Keratinocyte (primary cell): ENCODE measurements at regions not wholly inside any gene's neighbourhood (a gene's known extent, or its start where the extent isn't known, plus 50 kb on each side); places are given as distances from the start of the nearest gene placed in this dataset.

ENCODE experiments used
- EZH2 ChIP-seq: IDR thresholded peaks from one replicate; pipeline ENCODE4 v1.6.1; 2012; ENCODE audit warnings: inconsistent platforms, mild to moderate bottlenecking, low read length, moderate library complexity
- TF ChIP-seq, protein P1 (sequence below), 3 experiments: IDR thresholded peaks in 1 of 3; conservative IDR thresholded peaks in 1 of 3; optimal IDR thresholded peaks in 1 of 3; 2 replicates in 2 of 3; 3 replicates in 1 of 3; pipeline versions ENCODE3 to v1.5.1; 2011; ENCODE audit warnings: low read length in 3 of 3, mild to moderate bottlenecking in 3 of 3, moderate library complexity in 2 of 3, control low read depth in 1 of 3, inconsistent platforms in 1 of 3; ENCODE audit not compliant: insufficient read depth in 2 of 3; ENCODE audit errors: extremely low read depth in 1 of 3

GRCh38 chr10:131644864-131645658 is 255.7 kb upstream of the PPP2R2D start:
- TF ChIP-seq, protein P1, sequence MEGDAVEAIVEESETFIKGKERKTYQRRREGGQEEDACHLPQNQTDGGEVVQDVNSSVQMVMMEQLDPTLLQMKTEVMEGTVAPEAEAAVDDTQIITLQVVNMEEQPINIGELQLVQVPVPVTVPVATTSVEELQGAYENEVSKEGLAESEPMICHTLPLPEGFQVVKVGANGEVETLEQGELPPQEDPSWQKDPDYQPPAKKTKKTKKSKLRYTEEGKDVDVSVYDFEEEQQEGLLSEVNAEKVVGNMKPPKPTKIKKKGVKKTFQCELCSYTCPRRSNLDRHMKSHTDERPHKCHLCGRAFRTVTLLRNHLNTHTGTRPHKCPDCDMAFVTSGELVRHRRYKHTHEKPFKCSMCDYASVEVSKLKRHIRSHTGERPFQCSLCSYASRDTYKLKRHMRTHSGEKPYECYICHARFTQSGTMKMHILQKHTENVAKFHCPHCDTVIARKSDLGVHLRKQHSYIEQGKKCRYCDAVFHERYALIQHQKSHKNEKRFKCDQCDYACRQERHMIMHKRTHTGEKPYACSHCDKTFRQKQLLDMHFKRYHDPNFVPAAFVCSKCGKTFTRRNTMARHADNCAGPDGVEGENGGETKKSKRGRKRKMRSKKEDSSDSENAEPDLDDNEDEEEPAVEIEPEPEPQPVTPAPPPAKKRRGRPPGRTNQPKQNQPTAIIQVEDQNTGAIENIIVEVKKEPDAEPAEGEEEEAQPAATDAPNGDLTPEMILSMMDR (optimal IDR thresholded peaks at IDR 0.05 in 1 of 3, IDR thresholded peaks at IDR 0.05 in 1 of 3, conservative IDR thresholded peaks at IDR 0.05 in 1 of 3; ENCODE audit: extremely low read depth in 1 of 3, insufficient read depth in 2 of 3, low read length in 3 of 3): no peak
- TF ChIP-seq EZH2: no peak
